GM19467 (cell line): ENCODE measurements at regions not wholly inside any gene's neighbourhood (a gene's known extent, or its start where the extent isn't known, plus 50 kb on each side); places are given as distances from the start of the nearest gene placed in this dataset.
"Not testable (repeated sequence)": the region's sequence is repeated elsewhere in the genome, so short reads cannot be mapped to it uniquely, and the experiment has no call there.

Experiments
- ATAC-seq: cut with Tn5 transposase; IDR thresholded peaks from one replicate; pipeline ENCODE4 v1.9.1; 2021; ENCODE audit warnings: mild to moderate bottlenecking, moderate library complexity; ENCODE audit not compliant: unreplicated experiment

GRCh38 chr11:96761451-96761850, 371.6 kb downstream of the JRKL start:
- ATAC-seq: no peak

- ATAC-seq: no peak
These were observed 373.4 kb downstream of the JRKL start for GRCh38 chr11:96763244-96763643.

GRCh38 chr11:96778272-96778671, 388.5 kb downstream of the JRKL start:
- ATAC-seq: no peak

GRCh38 chr11:96779030-96779429, 389.2 kb downstream of the JRKL start:
- ATAC-seq: no peak

GRCh38 chr11:96781082-96781481, 391.3 kb downstream of the JRKL start:
- no peak for ATAC-seq

GRCh38 chr11:96782632-96783031, 392.8 kb downstream of the JRKL start:
- no peak for ATAC-seq

GRCh38 chr11:96783311-96783710, 393.5 kb downstream of the JRKL start:
- ATAC-seq: no peak

- ATAC-seq: no peak
These were observed 395.3 kb downstream of the JRKL start for GRCh38 chr11:96785073-96785472.

GRCh38 chr11:96794152-96794551, 404.3 kb downstream of the JRKL start:
- ATAC-seq: no peak

- ATAC-seq: no peak
These were observed 408.6 kb downstream of the JRKL start for GRCh38 chr11:96798445-96798844.

GRCh38 chr11:96815236-96815635, 425.4 kb downstream of the JRKL start:
- ATAC-seq: no peak

GRCh38 chr11:96817482-96818399, 427.9 kb downstream of the JRKL start:
- no peak for ATAC-seq

- ATAC-seq: no peak
These were observed 437.4 kb downstream of the JRKL start for GRCh38 chr11:96827164-96827563.

- no peak for ATAC-seq
These were observed 452.0 kb downstream of the JRKL start for GRCh38 chr11:96841792-96842191.

GRCh38 chr11:96842731-96843130, 452.9 kb downstream of the JRKL start:
- ATAC-seq: no peak

GRCh38 chr11:96854425-96854824, 464.6 kb downstream of the JRKL start:
- ATAC-seq: no peak

GRCh38 chr11:96861722-96862121, 471.9 kb downstream of the JRKL start:
- ATAC-seq: not testable (repeated sequence)

GRCh38 chr11:96863520-96863919, 473.7 kb downstream of the JRKL start:
- no peak for ATAC-seq

- no peak for ATAC-seq
These were observed 475.2 kb downstream of the JRKL start for GRCh38 chr11:96865020-96865419.

- ATAC-seq: no peak
These were observed 479.4 kb downstream of the JRKL start for GRCh38 chr11:96869207-96869606.

- no peak for ATAC-seq
These were observed 485.9 kb downstream of the JRKL start for GRCh38 chr11:96875712-96876111.

GRCh38 chr11:96878299-96879051, 488.7 kb downstream of the JRKL start:
- no peak for ATAC-seq
